BJ (cell line): ENCODE measurements at regions not wholly inside any gene's neighbourhood (a gene's known extent, or its start where the extent isn't known, plus 50 kb on each side); places are given as distances from the start of the nearest gene placed in this dataset.

Experiments
- CTCF ChIA-PET: fragments of 350-600 bp; formaldehyde crosslinking; extraction: SDS; loops from one replicate; lab custom pipeline; 2021; ENCODE audit warnings: antibody characterized with exemption, inconsistent platforms; lab: Yijun Ruan, JAX
- POLR2A ChIA-PET: fragments of 300-600 bp; sonication (Branson Sonifier 250); formaldehyde crosslinking; extraction: SDS; loops from one replicate; lab custom pipeline; 2021; ENCODE audit warnings: antibody characterized with exemption; lab: Charles Lee
- DNase-seq: peaks from one replicate; pipeline ENCODE4 v3.0.0-alpha.2; 2011; ENCODE audit warnings: low read depth
- H3K27me3 ChIP-seq: 2 replicates; pipeline ENCODE4 v1.6.0; 2011; ENCODE audit warnings: low read length; ENCODE audit not compliant: control insufficient read depth, insufficient read depth
- H3K36me3 ChIP-seq: 2 replicates; pipeline ENCODE4 v1.5.1; 2011; ENCODE audit warnings: low read length; ENCODE audit not compliant: control insufficient read depth, insufficient read depth
- H3K4me3 ChIP-seq: 2 replicates; pipeline ENCODE4 v1.5.1; 2011; ENCODE audit warnings: low read depth, mild to moderate bottlenecking, control low read depth, low read length
- TF ChIP-seq, protein P1 (sequence below): IDR thresholded peaks from 2 replicates; pipeline ENCODE4 v1.5.1; 2011; ENCODE audit warnings: low read depth, mild to moderate bottlenecking, control low read depth, inconsistent platforms, low read length, moderate library complexity; ENCODE audit not compliant: insufficient read depth

GRCh38 chr9:82681809-82682208 lies 381.1 kb downstream of the RASEF start:
- ChIA-PET POLR2A (interaction anchor here (0.6 kb wide), 1 partner anchor 482 kb away, joined by 3 read pairs; no protein-coding TSS in a partner anchor), CTCF (no interaction called here)
- DNase-seq, result no peak
- no peak overlapping the region for H3K4me3 ChIP-seq
- no peaks in the 10 kb centered on the region for H3K27me3 ChIP-seq
- no peaks in the 10 kb centered on the region for H3K36me3 ChIP-seq
- TF ChIP-seq, protein P1, sequence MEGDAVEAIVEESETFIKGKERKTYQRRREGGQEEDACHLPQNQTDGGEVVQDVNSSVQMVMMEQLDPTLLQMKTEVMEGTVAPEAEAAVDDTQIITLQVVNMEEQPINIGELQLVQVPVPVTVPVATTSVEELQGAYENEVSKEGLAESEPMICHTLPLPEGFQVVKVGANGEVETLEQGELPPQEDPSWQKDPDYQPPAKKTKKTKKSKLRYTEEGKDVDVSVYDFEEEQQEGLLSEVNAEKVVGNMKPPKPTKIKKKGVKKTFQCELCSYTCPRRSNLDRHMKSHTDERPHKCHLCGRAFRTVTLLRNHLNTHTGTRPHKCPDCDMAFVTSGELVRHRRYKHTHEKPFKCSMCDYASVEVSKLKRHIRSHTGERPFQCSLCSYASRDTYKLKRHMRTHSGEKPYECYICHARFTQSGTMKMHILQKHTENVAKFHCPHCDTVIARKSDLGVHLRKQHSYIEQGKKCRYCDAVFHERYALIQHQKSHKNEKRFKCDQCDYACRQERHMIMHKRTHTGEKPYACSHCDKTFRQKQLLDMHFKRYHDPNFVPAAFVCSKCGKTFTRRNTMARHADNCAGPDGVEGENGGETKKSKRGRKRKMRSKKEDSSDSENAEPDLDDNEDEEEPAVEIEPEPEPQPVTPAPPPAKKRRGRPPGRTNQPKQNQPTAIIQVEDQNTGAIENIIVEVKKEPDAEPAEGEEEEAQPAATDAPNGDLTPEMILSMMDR, result no peak

DNA sequence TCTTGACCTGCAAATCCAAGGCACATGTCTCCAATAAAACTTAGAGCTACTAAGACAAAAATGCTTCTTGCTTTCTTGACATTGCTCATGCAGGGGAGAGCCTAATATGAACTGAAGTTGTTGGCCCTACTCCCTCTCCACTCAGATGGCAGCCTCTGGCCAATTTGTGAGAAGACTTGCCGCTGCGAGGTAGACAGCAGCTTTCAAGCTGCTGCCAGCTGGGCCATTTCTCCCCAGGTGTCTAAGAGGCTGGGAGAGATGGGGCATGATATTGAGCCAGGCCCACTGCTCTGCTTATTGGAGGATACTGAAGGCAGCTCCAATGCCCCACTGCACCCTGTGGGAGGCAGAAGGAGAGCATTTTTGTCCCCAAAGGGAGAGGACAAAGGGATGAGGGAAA lies 380.5 kb downstream of the RASEF start:
- H3K4me3 ChIP-seq, result no peak overlapping the region
- ChIA-PET CTCF (no interaction called here), POLR2A (no interaction called here)
- no peaks in the 10 kb centered on the region for H3K27me3 ChIP-seq
- no peak for DNase-seq
- no peaks in the 10 kb centered on the region for H3K36me3 ChIP-seq
- TF ChIP-seq, protein P1, result no peak

DNA sequence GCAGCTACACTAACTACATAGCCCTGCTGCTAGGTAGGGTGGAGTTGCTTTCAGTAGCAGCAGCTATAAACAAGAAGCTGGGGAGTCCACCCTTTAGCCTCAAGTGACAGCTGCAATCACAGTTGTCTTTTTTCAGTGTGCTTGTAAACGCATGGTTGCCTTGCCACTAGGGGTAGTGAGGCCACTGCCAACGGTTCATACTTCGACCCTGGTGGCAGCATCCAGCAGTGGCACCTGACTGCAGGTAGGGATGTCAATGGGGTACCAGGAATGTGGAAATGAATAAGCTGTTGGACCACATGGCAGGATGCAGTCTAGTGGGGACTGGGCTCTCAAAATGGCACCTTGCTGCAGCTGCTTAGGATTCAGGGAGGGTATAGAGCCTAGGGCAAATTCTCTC lies 367.2 kb downstream of the RASEF start:
- DNase-seq, result no peak
- Histone ChIP-seq H3K27me3 (no peaks in the 10 kb centered on the region), H3K4me3 (no peak overlapping the region), H3K36me3 (no peaks in the 10 kb centered on the region)
- TF ChIP-seq, protein P1, result no peak
- ChIA-PET CTCF (no interaction called here), POLR2A (no interaction called here)

DNA sequence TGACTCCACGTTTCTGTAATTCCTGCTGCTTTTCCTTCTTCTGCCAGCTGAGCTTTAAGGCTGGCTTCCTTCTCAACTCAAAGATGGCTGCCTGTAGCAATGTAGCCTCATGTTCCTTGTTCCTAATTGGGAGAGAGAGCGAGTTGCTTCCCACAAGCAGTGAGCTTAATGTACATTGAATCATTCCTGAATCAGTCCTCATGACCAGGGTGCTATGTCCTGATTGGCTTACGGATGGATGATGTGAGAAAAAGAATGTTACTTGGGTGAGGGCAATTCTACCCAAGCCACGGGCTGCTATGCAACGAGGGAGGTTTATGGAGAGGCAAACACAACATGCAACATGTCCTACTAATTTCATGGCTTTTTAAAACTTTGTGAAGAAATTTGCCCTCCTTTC lies 356.2 kb downstream of the RASEF start:
- Histone ChIP-seq H3K27me3 (no peaks in the 10 kb centered on the region), H3K36me3 (no peaks in the 10 kb centered on the region), H3K4me3 (no peak overlapping the region)
- TF ChIP-seq, protein P1, result no peak
- no peak for DNase-seq
- CTCF ChIA-PET, result no interaction called here
- POLR2A ChIA-PET, result no interaction called here

GRCh38 chr9:82716821-82717220 lies 346.1 kb downstream of the RASEF start:
- no peaks in the 10 kb centered on the region for H3K36me3 ChIP-seq
- no peaks in the 10 kb centered on the region for H3K27me3 ChIP-seq
- DNase-seq, result no peak
- H3K4me3 ChIP-seq, result no peak overlapping the region
- POLR2A ChIA-PET, result no interaction called here
- CTCF ChIA-PET, result interaction anchor here (0.6 kb wide), 1 partner anchor 100 kb away, joined by 3 read pairs; no protein-coding TSS in a partner anchor
- TF ChIP-seq, protein P1, result no peak
